ENCODE measurements at regions not wholly inside any gene's neighbourhood (a gene's known extent, or its start where the extent isn't known, plus 50 kb on each side); places are given as distances from the start of the nearest gene placed in this dataset.

DNA sequence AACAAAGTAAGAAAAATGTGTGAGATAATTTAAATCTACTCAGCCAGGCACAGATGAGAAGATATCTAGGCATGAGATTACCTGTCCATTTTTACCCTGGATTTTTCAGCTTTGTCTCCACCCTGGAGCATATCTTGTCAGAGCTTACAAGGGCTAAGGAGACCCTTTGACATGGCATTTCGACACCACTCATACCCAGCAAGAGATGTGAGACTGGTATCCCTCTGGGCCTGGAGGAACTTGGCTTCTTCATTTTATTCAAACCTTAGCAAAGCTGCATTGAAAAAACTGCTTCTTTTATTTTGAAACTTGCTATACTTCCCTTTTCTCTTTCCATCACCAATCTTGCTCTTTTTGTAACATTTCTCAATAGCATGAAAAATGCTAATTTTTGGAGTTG lies 194.9 kb upstream of the HNMT start:
- ChIA-PET CTCF (no interaction called here), POLR2A (no interaction called here)
- TF ChIP-seq SUZ12 (IDR thresholded peaks at IDR 0.05) = no peak
- no peak for TF ChIP-seq HDGF (IDR thresholded peaks at IDR 0.05; ENCODE audit: borderline replicate concordance)
- TF ChIP-seq BHLHE40 (IDR thresholded peaks at IDR 0.05; ENCODE audit: borderline replicate concordance) = no peak
- no peak for TF ChIP-seq CTBP1 (IDR thresholded peaks at IDR 0.05; ENCODE audit: borderline replicate concordance)
- TF ChIP-seq FOXK2 (IDR thresholded peaks at IDR 0.05) = no peak
- no peak for TF ChIP-seq FOXM1 (IDR thresholded peaks at IDR 0.05; ENCODE audit: borderline replicate concordance)
- TF ChIP-seq FOXA1 (IDR thresholded peaks at IDR 0.05) = no peak
- no peak for DNase-seq (ENCODE audit: extremely low spot score)

- no peak for DNase-seq (ENCODE audit: extremely low spot score)
- TF ChIP-seq LEF1 (IDR thresholded peaks at IDR 0.05; ENCODE audit: borderline replicate concordance) (no peak), TARDBP (IDR thresholded peaks at IDR 0.05) (no peak), NFRKB (IDR thresholded peaks at IDR 0.05) (no peak), FOXK2 (IDR thresholded peaks at IDR 0.05) (no peak), CTBP1 (IDR thresholded peaks at IDR 0.05; ENCODE audit: borderline replicate concordance) (no peak), HDGF (IDR thresholded peaks at IDR 0.05; ENCODE audit: borderline replicate concordance) (no peak), L3MBTL2 (conservative IDR thresholded peaks at IDR 0.05) (no peak), SUZ12 (IDR thresholded peaks at IDR 0.05) (no peak), FOXA1 (IDR thresholded peaks at IDR 0.05) (no peak), ARNT (IDR thresholded peaks at IDR 0.05) (no peak), BHLHE40 (IDR thresholded peaks at IDR 0.05; ENCODE audit: borderline replicate concordance) (no peak), PKNOX1 (IDR thresholded peaks at IDR 0.05) (no peak), ELF4 (IDR thresholded peaks at IDR 0.05) (no peak), SP1 (IDR thresholded peaks at IDR 0.05) (no peak)
- POLR2A ChIA-PET = no interaction called here
- CTCF ChIA-PET = no interaction called here
These were observed 194.1 kb upstream of the HNMT start for GRCh38 chr2:137770166-137770565.

GRCh38 chr2:137771064-137771463 lies 193.2 kb upstream of the HNMT start:
- no peak for DNase-seq (ENCODE audit: extremely low spot score)
- POLR2A ChIA-PET = no interaction called here
- no peak for TF ChIP-seq SUZ12 (IDR thresholded peaks at IDR 0.05)
- TF ChIP-seq LEF1 (IDR thresholded peaks at IDR 0.05; ENCODE audit: borderline replicate concordance) = no peak
- no peak for TF ChIP-seq HDGF (IDR thresholded peaks at IDR 0.05; ENCODE audit: borderline replicate concordance)
- TF ChIP-seq FOXK2 (IDR thresholded peaks at IDR 0.05) = no peak
- no peak for TF ChIP-seq PKNOX1 (IDR thresholded peaks at IDR 0.05)
- no peak for TF ChIP-seq FOXA1 (IDR thresholded peaks at IDR 0.05)
- TF ChIP-seq ELF4 (IDR thresholded peaks at IDR 0.05) = no peak
- TF ChIP-seq ZNF384 (IDR thresholded peaks at IDR 0.05) = no peak
- no peak for TF ChIP-seq TARDBP (IDR thresholded peaks at IDR 0.05)
- TF ChIP-seq L3MBTL2 (conservative IDR thresholded peaks at IDR 0.05) = no peak
- TF ChIP-seq BHLHE40 (IDR thresholded peaks at IDR 0.05; ENCODE audit: borderline replicate concordance) = no peak
- TF ChIP-seq CTBP1 (IDR thresholded peaks at IDR 0.05; ENCODE audit: borderline replicate concordance) = no peak
- no peak for TF ChIP-seq NFRKB (IDR thresholded peaks at IDR 0.05)
- TF ChIP-seq FOXM1 (IDR thresholded peaks at IDR 0.05; ENCODE audit: borderline replicate concordance) = no peak
- TF ChIP-seq SP1 (IDR thresholded peaks at IDR 0.05) = no peak
- no peak for TF ChIP-seq ARNT (IDR thresholded peaks at IDR 0.05)
- CTCF ChIA-PET = no interaction called here

GRCh38 chr2:137772451-137772850 lies 191.8 kb upstream of the HNMT start:
- ChIA-PET POLR2A (no interaction called here), CTCF (no interaction called here)
- no peak for DNase-seq (ENCODE audit: extremely low spot score)
- TF ChIP-seq ARNT (IDR thresholded peaks at IDR 0.05) (no peak), TARDBP (IDR thresholded peaks at IDR 0.05) (no peak), BHLHE40 (IDR thresholded peaks at IDR 0.05; ENCODE audit: borderline replicate concordance) (no peak), FOXM1 (IDR thresholded peaks at IDR 0.05; ENCODE audit: borderline replicate concordance) (no peak), ZNF384 (IDR thresholded peaks at IDR 0.05) (no peak), SP1 (IDR thresholded peaks at IDR 0.05) (no peak), LEF1 (IDR thresholded peaks at IDR 0.05; ENCODE audit: borderline replicate concordance) (no peak), HDGF (IDR thresholded peaks at IDR 0.05; ENCODE audit: borderline replicate concordance) (no peak), L3MBTL2 (conservative IDR thresholded peaks at IDR 0.05) (no peak), CTBP1 (IDR thresholded peaks at IDR 0.05; ENCODE audit: borderline replicate concordance) (no peak), FOXK2 (IDR thresholded peaks at IDR 0.05) (no peak), SUZ12 (IDR thresholded peaks at IDR 0.05) (no peak), PKNOX1 (IDR thresholded peaks at IDR 0.05) (no peak), FOXA1 (IDR thresholded peaks at IDR 0.05) (no peak), NFRKB (IDR thresholded peaks at IDR 0.05) (no peak), ELF4 (IDR thresholded peaks at IDR 0.05) (no peak)

DNA sequence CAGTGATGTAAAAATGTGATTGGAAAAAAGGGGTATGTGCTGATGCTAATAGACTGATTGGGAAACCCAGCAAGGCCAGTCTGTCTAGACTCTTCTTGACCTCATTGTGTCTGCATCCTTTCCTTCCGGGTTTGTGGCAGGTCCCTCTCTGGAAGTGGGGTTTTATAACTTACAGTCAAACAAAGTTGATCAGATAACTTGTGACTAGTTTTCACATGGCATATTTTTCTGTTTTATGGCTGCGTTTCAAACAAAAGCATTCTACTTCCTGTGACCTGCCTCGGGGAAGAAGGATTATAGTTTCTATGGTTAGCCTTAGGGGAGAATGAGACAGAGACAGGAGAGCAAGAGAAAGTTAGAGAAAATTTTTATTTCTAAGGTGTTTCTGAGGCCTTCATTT lies 188.7 kb upstream of the HNMT start:
- no peak for TF ChIP-seq PKNOX1 (IDR thresholded peaks at IDR 0.05)
- no peak for TF ChIP-seq SP1 (IDR thresholded peaks at IDR 0.05)
- no peak for TF ChIP-seq FOXK2 (IDR thresholded peaks at IDR 0.05)
- TF ChIP-seq ARNT (IDR thresholded peaks at IDR 0.05) = no peak
- no peak for TF ChIP-seq LEF1 (IDR thresholded peaks at IDR 0.05; ENCODE audit: borderline replicate concordance)
- TF ChIP-seq BHLHE40 (IDR thresholded peaks at IDR 0.05; ENCODE audit: borderline replicate concordance) = no peak
- no peak for TF ChIP-seq FOXA1 (IDR thresholded peaks at IDR 0.05)
- TF ChIP-seq HDGF (IDR thresholded peaks at IDR 0.05; ENCODE audit: borderline replicate concordance) = no peak
- no peak for TF ChIP-seq SUZ12 (IDR thresholded peaks at IDR 0.05)
- no peak for TF ChIP-seq ZNF384 (IDR thresholded peaks at IDR 0.05)
- TF ChIP-seq ELF4 (IDR thresholded peaks at IDR 0.05) = no peak
- no peak for TF ChIP-seq TARDBP (IDR thresholded peaks at IDR 0.05)
- TF ChIP-seq CTBP1 (IDR thresholded peaks at IDR 0.05; ENCODE audit: borderline replicate concordance) = no peak
- TF ChIP-seq L3MBTL2 (conservative IDR thresholded peaks at IDR 0.05) = no peak
- no peak for TF ChIP-seq FOXM1 (IDR thresholded peaks at IDR 0.05; ENCODE audit: borderline replicate concordance)
- ChIA-PET POLR2A (no interaction called here), CTCF (no interaction called here)
- no peak for DNase-seq (ENCODE audit: extremely low spot score)
